UCSD-AML1 (cell line): ENCODE measurements at regions not wholly inside any gene's neighbourhood (a gene's known extent, or its start where the extent isn't known, plus 50 kb on each side); places are given as distances from the start of the nearest gene placed in this dataset.

Experiments used
- DNase-seq: peaks from one replicate; lab custom pipeline; 2025; ENCODE audit not compliant: unreplicated experiment; lab: John Stamatoyannopoulos, UW

- DNase-seq: no peak
These were observed 100.8 kb upstream of the WASF3 start for GRCh38 chr13:26456650-26457049.

- DNase-seq: no peak
These were observed 100.3 kb upstream of the WASF3 start for GRCh38 chr13:26457212-26457611.

- no peak for DNase-seq
These were observed 99.2 kb upstream of the WASF3 start for GRCh38 chr13:26458196-26458749.

- DNase-seq: no peak
These were observed 98.0 kb upstream of the WASF3 start for GRCh38 chr13:26459276-26460131.

- DNase-seq: no peak
These were observed 96.8 kb upstream of the WASF3 start for GRCh38 chr13:26460648-26461047.

GRCh38 chr13:26463296-26463695 is 94.2 kb upstream of the WASF3 start:
- no peak for DNase-seq

GRCh38 chr13:26463848-26464247 is 93.6 kb upstream of the WASF3 start:
- DNase-seq: no peak

- DNase-seq: no peak
These were observed 92.0 kb upstream of the WASF3 start for GRCh38 chr13:26465514-26465913.

GRCh38 chr13:26465954-26466353 is 91.5 kb upstream of the WASF3 start:
- DNase-seq: no peak

GRCh38 chr13:26468265-26468801 is 89.2 kb upstream of the WASF3 start:
- no peak for DNase-seq

GRCh38 chr13:26469602-26470001 is 87.9 kb upstream of the WASF3 start:
- DNase-seq: no peak

- DNase-seq: no peak
These were observed 85.7 kb upstream of the WASF3 start for GRCh38 chr13:26471807-26472206.

GRCh38 chr13:26473571-26474230 is 83.8 kb upstream of the WASF3 start:
- no peak for DNase-seq

- DNase-seq: no peak
These were observed 83.2 kb upstream of the WASF3 start for GRCh38 chr13:26474286-26474685.

GRCh38 chr13:26475176-26476110 is 82.0 kb upstream of the WASF3 start:
- no peak for DNase-seq

GRCh38 chr13:26476111-26476781 is 81.2 kb upstream of the WASF3 start:
- DNase-seq: peak; percentile 24

GRCh38 chr13:26476782-26477142 is 80.7 kb upstream of the WASF3 start:
- no peak for DNase-seq

GRCh38 chr13:26477681-26478080 is 79.8 kb upstream of the WASF3 start:
- DNase-seq: no peak

GRCh38 chr13:26480246-26480855 is 77.1 kb upstream of the WASF3 start:
- no peak for DNase-seq
